M059J (cell line): ENCODE measurements at regions not wholly inside any gene's neighbourhood (a gene's known extent, or its start where the extent isn't known, plus 50 kb on each side); places are given as distances from the start of the nearest gene placed in this dataset.

Experiments used
- DNase-seq: peaks from one replicate; pipeline ENCODE4 v3.0.0-alpha.2; 2012; ENCODE audit warnings: low read depth

GRCh38 chr17:77458202-77459017, 317.6 kb downstream of the SEC14L1 start:
- DNase-seq: no peak

GRCh38 chr17:77459018-77459755, 318.4 kb downstream of the SEC14L1 start:
- no peak for DNase-seq

- no peak for DNase-seq
Measured at GRCh38 chr17:77460514-77461046, 319.8 kb downstream of the SEC14L1 start.

- no peak for DNase-seq
Measured at GRCh38 chr17:77461277-77462057, 320.7 kb downstream of the SEC14L1 start.

- no peak for DNase-seq
Measured at GRCh38 chr17:77462090-77462489, 321.3 kb downstream of the SEC14L1 start.

- DNase-seq: no peak
Measured at GRCh38 chr17:77462553-77463497, 322.1 kb downstream of the SEC14L1 start.

- DNase-seq: no peak
Measured at GRCh38 chr17:77464988-77465357, 324.2 kb downstream of the SEC14L1 start.

- peak; percentile 73 for DNase-seq
Measured at GRCh38 chr17:77465358-77466041, 324.7 kb downstream of the SEC14L1 start.

- DNase-seq: no peak
Measured at GRCh38 chr17:77466140-77466539, 325.4 kb downstream of the SEC14L1 start.

- DNase-seq: no peak
Measured at GRCh38 chr17:77466596-77467223, 325.9 kb downstream of the SEC14L1 start.

GRCh38 chr17:77467521-77467920, 326.8 kb downstream of the SEC14L1 start:
- DNase-seq: no peak

GRCh38 chr17:77468897-77469296, 328.1 kb downstream of the SEC14L1 start:
- no peak for DNase-seq

- DNase-seq: no peak
Measured at GRCh38 chr17:77470330-77470786, 329.6 kb downstream of the SEC14L1 start.

- peak; percentile 69 for DNase-seq
Measured at GRCh38 chr17:77470800-77471733, 330.3 kb downstream of the SEC14L1 start.

GRCh38 chr17:77471984-77472461, 331.3 kb downstream of the SEC14L1 start:
- peak; percentile 73 for DNase-seq

GRCh38 chr17:77472468-77473310, 331.9 kb downstream of the SEC14L1 start:
- DNase-seq: peak; percentile 66

- DNase-seq: no peak
Measured at GRCh38 chr17:77473615-77474226, 333.0 kb downstream of the SEC14L1 start.
